WI38 (cell line): ENCODE measurements at regions not wholly inside any gene's neighbourhood (a gene's known extent, or its start where the extent isn't known, plus 50 kb on each side); places are given as distances from the start of the nearest gene placed in this dataset.
A peak's percentile ranks its signal among the peaks of the same experiment; 100 is the strongest.

Experiments
- H3K4me3 ChIP-seq: 2 replicates; pipeline ENCODE4 v1.5.1; 2011; ENCODE audit warnings: low read depth, mild to moderate bottlenecking, control low read depth, low read length
- TF ChIP-seq, protein P1 (sequence below): IDR thresholded peaks from 2 replicates; pipeline ENCODE4 v1.5.1; 2012; ENCODE audit warnings: low read depth, mild to moderate bottlenecking, control low read depth, low read length

DNA sequence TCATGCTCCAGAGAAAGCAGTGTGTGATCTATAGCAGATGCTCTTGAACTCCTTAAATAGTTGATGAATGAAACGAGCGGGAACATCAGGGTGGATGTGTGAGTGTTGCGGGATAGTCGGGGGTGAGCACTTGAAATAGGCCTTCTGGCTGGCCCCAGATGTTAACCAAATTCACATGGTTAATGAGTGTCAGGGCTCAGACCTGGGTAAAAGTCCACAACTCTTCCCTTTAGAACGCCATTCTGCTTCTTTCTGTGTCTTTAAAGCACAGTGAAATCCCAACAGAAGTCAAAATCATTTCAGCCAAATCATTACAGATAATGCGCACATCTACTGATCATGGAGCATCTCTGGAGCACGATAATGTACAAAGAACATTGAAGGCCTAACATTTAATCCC, 249.4 kb upstream of the BOD1L1 start:
- no peak overlapping the region for H3K4me3 ChIP-seq
- TF ChIP-seq, protein P1, sequence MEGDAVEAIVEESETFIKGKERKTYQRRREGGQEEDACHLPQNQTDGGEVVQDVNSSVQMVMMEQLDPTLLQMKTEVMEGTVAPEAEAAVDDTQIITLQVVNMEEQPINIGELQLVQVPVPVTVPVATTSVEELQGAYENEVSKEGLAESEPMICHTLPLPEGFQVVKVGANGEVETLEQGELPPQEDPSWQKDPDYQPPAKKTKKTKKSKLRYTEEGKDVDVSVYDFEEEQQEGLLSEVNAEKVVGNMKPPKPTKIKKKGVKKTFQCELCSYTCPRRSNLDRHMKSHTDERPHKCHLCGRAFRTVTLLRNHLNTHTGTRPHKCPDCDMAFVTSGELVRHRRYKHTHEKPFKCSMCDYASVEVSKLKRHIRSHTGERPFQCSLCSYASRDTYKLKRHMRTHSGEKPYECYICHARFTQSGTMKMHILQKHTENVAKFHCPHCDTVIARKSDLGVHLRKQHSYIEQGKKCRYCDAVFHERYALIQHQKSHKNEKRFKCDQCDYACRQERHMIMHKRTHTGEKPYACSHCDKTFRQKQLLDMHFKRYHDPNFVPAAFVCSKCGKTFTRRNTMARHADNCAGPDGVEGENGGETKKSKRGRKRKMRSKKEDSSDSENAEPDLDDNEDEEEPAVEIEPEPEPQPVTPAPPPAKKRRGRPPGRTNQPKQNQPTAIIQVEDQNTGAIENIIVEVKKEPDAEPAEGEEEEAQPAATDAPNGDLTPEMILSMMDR = no peak

DNA sequence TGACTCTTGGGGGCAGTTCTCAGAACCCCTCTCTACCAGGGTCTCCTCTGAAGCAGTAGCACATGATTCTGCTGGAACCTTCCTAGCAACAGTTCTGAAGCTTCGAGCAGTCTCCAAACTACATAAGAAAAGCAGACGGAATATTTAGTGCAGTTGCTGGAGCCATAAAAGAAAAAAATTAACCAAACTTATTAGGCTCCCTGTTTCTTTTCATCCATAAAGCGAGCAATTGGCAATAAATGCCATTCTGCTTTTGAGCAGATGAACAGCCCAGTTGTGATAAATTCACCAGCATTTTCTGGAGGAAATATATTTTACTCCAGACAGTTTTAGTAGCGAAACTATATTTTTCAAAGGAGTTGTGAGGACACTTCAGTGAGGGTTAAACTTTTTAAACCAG, 250.1 kb upstream of the BOD1L1 start:
- TF ChIP-seq, protein P1 = no peak
- no peak overlapping the region for H3K4me3 ChIP-seq

DNA sequence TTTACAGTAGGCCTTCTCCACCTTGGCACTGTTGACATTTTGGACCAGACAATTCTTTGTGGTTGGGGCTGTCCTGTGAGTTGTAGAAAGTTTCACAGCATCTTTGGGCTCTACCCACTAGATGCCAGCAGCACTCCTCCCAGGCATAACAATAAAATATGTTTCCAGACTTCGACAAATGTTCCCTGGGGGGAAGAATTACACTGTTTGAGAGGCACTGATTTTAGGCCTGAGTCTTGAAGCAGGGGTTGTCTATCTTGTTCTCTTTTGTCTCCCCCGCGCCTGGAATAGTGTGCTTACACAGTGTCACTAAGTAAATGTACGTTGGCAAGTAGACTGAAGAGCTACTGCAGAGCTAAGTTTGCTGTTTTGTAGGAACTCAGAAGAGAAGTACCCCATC, 254.4 kb upstream of the BOD1L1 start:
- no peak overlapping the region for H3K4me3 ChIP-seq
- TF ChIP-seq, protein P1 = no peak

DNA sequence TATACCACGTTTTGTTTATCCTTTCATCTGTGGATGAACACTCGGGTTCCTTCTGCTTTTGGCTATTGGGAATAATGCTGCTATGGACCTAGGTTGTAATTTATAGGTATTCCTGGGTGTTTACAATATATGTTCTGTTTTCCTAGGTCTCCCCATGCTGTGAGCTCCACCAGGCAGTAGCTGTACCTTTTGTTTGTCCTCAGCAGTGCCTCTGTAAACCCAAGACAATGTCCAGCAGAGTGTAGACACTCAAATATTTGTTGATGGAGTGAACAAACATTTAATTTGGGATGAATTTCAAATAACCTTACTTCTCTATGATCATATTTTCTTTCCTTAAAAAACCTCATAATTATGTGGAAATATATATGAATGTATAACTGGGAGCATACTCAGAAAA, 259.5 kb upstream of the BOD1L1 start:
- TF ChIP-seq, protein P1 = no peak

DNA sequence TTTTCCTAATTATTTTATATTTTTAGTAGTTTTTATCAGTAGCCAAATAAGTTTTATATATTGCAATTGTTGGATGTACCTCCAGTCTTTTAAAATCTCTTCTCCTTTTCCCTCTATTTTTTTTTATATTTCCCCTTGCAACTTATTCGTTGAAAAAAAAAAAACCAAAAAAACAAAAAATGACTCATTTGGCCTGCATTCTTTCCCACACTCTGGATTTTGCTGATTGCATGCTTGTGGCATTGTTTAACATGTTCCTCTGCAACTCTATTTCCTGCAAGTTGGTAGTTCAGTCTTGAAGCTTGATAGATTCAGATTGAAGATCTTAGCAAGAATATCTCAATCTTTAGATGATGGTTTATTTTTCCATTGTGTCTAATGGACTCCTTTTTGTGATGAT, 260.6 kb upstream of the BOD1L1 start:
- TF ChIP-seq, protein P1 = no peak
- H3K4me3 ChIP-seq = no peak overlapping the region

More for the DNA sequence above, 259.5 kb upstream of the BOD1L1 start:
- no peak overlapping the region for H3K4me3 ChIP-seq

DNA sequence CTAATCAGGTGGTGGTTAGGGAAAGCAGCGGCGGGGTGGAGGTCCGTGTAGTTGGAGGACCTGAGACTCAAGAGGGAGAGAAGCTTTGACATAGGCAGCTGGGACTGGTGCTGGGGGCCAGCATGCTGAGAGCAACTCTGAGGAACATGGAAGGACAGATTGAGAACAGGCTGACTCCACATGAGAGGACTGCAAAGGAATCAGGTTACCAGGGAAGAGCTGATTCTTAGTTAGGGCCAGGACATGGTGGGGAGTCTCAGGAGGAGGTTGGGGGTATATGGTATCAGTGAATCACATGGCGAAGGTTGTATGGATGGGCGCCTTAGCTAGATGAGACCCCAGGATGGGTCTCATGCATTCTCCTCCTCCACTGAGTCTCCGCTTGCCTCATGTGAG, 264.0 kb upstream of the BOD1L1 start:
- no peak overlapping the region for H3K4me3 ChIP-seq
- TF ChIP-seq, protein P1 = no peak

DNA sequence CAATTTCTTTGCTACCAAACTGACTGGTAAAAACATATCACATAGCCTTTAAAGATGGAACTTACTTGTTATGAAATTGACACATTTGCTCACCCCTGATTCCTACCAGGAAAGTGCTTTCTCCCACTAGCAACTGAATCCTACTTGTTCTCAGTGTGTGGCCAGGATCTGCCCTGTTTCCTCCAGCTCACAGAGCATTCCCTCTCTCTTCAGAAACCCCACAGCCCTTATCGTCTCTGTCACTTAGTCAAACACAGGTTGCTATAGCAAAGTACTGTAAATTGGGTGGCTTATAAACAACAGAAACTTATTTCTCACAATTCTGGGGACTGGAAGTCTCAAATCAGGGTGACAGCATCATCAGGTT, 265.2 kb upstream of the BOD1L1 start:
- H3K4me3 ChIP-seq = peak overlapping the region; percentile 27

More for the DNA sequence above, 265.2 kb upstream of the BOD1L1 start:
- TF ChIP-seq, protein P1 = no peak
